HCT116 (cell line): ENCODE measurements at regions not wholly inside any gene's neighbourhood (a gene's known extent, or its start where the extent isn't known, plus 50 kb on each side); places are given as distances from the start of the nearest gene placed in this dataset.

Source experiments
- ATAC-seq: fragments of 200-7000 bp; cut with Tn5 transposase; 2 replicates; pipeline ENCODE4 v1.9.1; 2020; ENCODE audit warnings: mild to moderate bottlenecking, moderate library complexity
- BruUV-seq: library from RNA; stranded (reverse); fragments of 400-500 nt; replicated peaks from 2 replicates; lab custom pipeline; 2021; lab: Mats Ljungman, UMichigan
- CTCF ChIA-PET: fragments of 300-600 bp; sonication (Branson Sonifier 250); formaldehyde crosslinking; loops from one replicate; lab custom pipeline; 2021; ENCODE audit warnings: antibody characterized with exemption; lab: Charles Lee
- POLR2A ChIA-PET: fragments of 300-600, 350-600 bp; sonication (Branson Sonifier 250); formaldehyde crosslinking; loops from one replicate; lab custom pipeline; 2021; ENCODE audit warnings: antibody characterized with exemption; lab: Charles Lee
- RAD21 ChIA-PET, 2 experiments: fragments of 300-600 bp; sonication (Branson Sonifier 250); formaldehyde crosslinking; loops; one replicate each; lab custom pipeline; 2023; ENCODE audit warnings: low total read pairs in 2 of 2; ENCODE audit not compliant: uncharacterized antibody in 2 of 2, unreplicated experiment in 2 of 2, low non-redundant PET in 1 of 2; lab: Charles Lee
- DNase-seq: peaks from one replicate; pipeline ENCODE4 v3.0.0-alpha.2; 2010; ENCODE audit warnings: low read depth, low spot score
- H2AFZ ChIP-seq: fragments of 200-600 bp; shearing (Covaris generic), sonication (generic); 2 replicates; pipeline ENCODE4 v1.6.1; 2017; ENCODE audit warnings: low read depth, mixed run types, mixed read lengths, antibody characterized with exemption, low read length; ENCODE audit not compliant: poor library complexity, severe bottlenecking
- H3K27ac ChIP-seq: 2 replicates; pipeline ENCODE4 v1.5.1; 2012; ENCODE audit warnings: low read depth, low read length
- H3K27me3 ChIP-seq: fragments of 200-600 bp; sonication (generic); 2 replicates; pipeline ENCODE4 v1.6.1; 2016; ENCODE audit warnings: mixed run types, low read length, mixed read lengths; ENCODE audit not compliant: insufficient read depth
- H3K36me3 ChIP-seq, 2 experiments: fragments of 200-500 bp in 1 of 2; fragments of 200-600 bp in 1 of 2; sonication (Bioruptor generic) in 1 of 2; sonication (generic) in 1 of 2; 2 replicates each; pipeline versions ENCODE4 v1.5.1 to v1.6.1; 2014 to 2016; ENCODE audit warnings: low read length in 2 of 2, inconsistent platforms in 1 of 2, mixed read lengths in 1 of 2, mixed run types in 1 of 2; ENCODE audit not compliant: insufficient read depth in 2 of 2, control insufficient read depth in 1 of 2
- H3K4me1 ChIP-seq, 2 experiments: fragments of 200-600 bp in 1 of 2; sonication (generic) in 1 of 2; 2 replicates each; pipeline versions ENCODE4 v1.5.1 to v1.6.1; 2012 to 2017; ENCODE audit warnings: low read length in 2 of 2, inconsistent platforms in 1 of 2, mild to moderate bottlenecking in 1 of 2, mixed read lengths in 1 of 2, mixed run types in 1 of 2, moderate library complexity in 1 of 2; ENCODE audit not compliant: insufficient read depth in 2 of 2, control insufficient read depth in 1 of 2
- H3K4me2 ChIP-seq: fragments of 200-600 bp; sonication (generic); 2 replicates; pipeline ENCODE4 v1.6.1; 2017; ENCODE audit warnings: mixed run types, low read length, mixed read lengths
- H3K4me3 ChIP-seq, 2 experiments: fragments of 200-600 bp in 1 of 2; sonication (generic) in 1 of 2; replicated peaks in 1 of 2; 2 replicates each; pipeline ENCODE4 v1.5.1; 2011 to 2016; ENCODE audit warnings: low read length in 2 of 2, control low read depth in 1 of 2, low read depth in 1 of 2, mild to moderate bottlenecking in 1 of 2, mixed read lengths in 1 of 2, mixed run types in 1 of 2
- H3K79me2 ChIP-seq: fragments of 200-600 bp; sonication (generic); 2 replicates; pipeline ENCODE4 v1.6.1; 2017; ENCODE audit warnings: mild to moderate bottlenecking, mixed run types, low read length, moderate library complexity, mixed read lengths; ENCODE audit not compliant: insufficient read depth
- H3K9ac ChIP-seq: fragments of 200-600 bp; sonication (generic); 2 replicates; pipeline ENCODE4 v1.6.1; 2016; ENCODE audit warnings: low read length, mixed read lengths
- H3K9me2 ChIP-seq: fragments of 200-600 bp; sonication (generic), shearing (Covaris generic); 2 replicates; pipeline ENCODE4 v1.6.1; 2017; ENCODE audit warnings: mixed run types, mild to moderate bottlenecking, moderate library complexity; ENCODE audit not compliant: insufficient read depth
- H3K9me3 ChIP-seq, 2 experiments: fragments of 200-500 bp in 1 of 2; fragments of 200-600 bp in 1 of 2; sonication (Bioruptor generic) in 1 of 2; sonication (generic) in 1 of 2; 2 replicates each; pipeline ENCODE4 v1.6.1; 2014 to 2017; ENCODE audit warnings: low read length in 2 of 2, mixed read lengths in 2 of 2, inconsistent platforms in 1 of 2, low read depth in 1 of 2, mild to moderate bottlenecking in 1 of 2, mixed run types in 1 of 2, moderate library complexity in 1 of 2; ENCODE audit not compliant: control insufficient read depth in 1 of 2, insufficient read depth in 1 of 2
- H4K20me1 ChIP-seq: fragments of 200-600 bp; sonication (generic), shearing (Covaris generic); 2 replicates; pipeline ENCODE4 v1.6.1; 2017; ENCODE audit warnings: mixed run types, mild to moderate bottlenecking, moderate library complexity; ENCODE audit not compliant: insufficient read depth
- CBX3 ChIP-seq: IDR thresholded peaks from 2 replicates; pipeline ENCODE4 v1.6.1; 2012; ENCODE audit warnings: low read depth
- ELF1 ChIP-seq: IDR thresholded peaks from 2 replicates; pipeline ENCODE4 v1.6.1; 2012; ENCODE audit warnings: low read depth, borderline replicate concordance
- EZH2 ChIP-seq: fragments of 200-600 bp; sonication (generic); IDR thresholded peaks from 2 replicates; pipeline ENCODE4 v1.6.1; 2017; ENCODE audit warnings: antibody characterized with exemption, mixed run types
- JUND ChIP-seq: IDR thresholded peaks from 2 replicates; pipeline ENCODE4 v1.6.1; 2012
- SRF ChIP-seq: IDR thresholded peaks from 2 replicates; pipeline ENCODE4 v1.6.1; 2012; ENCODE audit warnings: low read depth
- TCF7L2 ChIP-seq: IDR thresholded peaks from 2 replicates; pipeline ENCODE4 v1.7.0; 2011; ENCODE audit warnings: borderline replicate concordance, inconsistent platforms; ENCODE audit not compliant: insufficient read depth, insufficient read length; ENCODE audit errors: extremely low read depth
- YY1 ChIP-seq: IDR thresholded peaks from 2 replicates; pipeline ENCODE4 v1.6.1; 2011; ENCODE audit warnings: low read length, low read depth, moderate library complexity, mild to moderate bottlenecking; ENCODE audit not compliant: insufficient replicate concordance; ENCODE audit errors: extremely low read depth
- ZNF274 ChIP-seq: fragments of 200-500 bp; sonication (Bioruptor generic); IDR thresholded peaks from 2 replicates; pipeline ENCODE4 v1.6.1; 2014; ENCODE audit warnings: mild to moderate bottlenecking, low read depth, low read length, inconsistent platforms
- intact Hi-C: fragments of 100-400 bp; cut with micrococcal nuclease; formaldehyde crosslinking; loops from 2 replicates; pipeline ENCODE4 v1.10.0; 2022
- TF ChIP-seq, protein P1 (sequence below): IDR thresholded peaks from 2 replicates; pipeline ENCODE4 v1.6.1; 2012; ENCODE audit warnings: low read depth
- TF ChIP-seq, protein P2 (sequence below), 3 experiments: fragments of 200-600 bp in 1 of 3; sonication (generic) in 1 of 3; IDR thresholded peaks in 2 of 3; conservative IDR thresholded peaks in 1 of 3; 2 replicates each; pipeline ENCODE4 v1.5.1; 2012 to 2017; ENCODE audit warnings: low read depth in 2 of 3, low read length in 2 of 3, antibody characterized with exemption in 1 of 3, borderline replicate concordance in 1 of 3, control low read depth in 1 of 3, mild to moderate bottlenecking in 1 of 3, mixed read lengths in 1 of 3, mixed run types in 1 of 3, moderate library complexity in 1 of 3; ENCODE audit not compliant: insufficient read depth in 1 of 3
- TF ChIP-seq, protein P3 (sequence below): IDR thresholded peaks from 2 replicates; pipeline ENCODE4 v1.6.1; 2012
- TF ChIP-seq, protein P4 (sequence below): IDR thresholded peaks from 2 replicates; pipeline ENCODE4 v1.6.1; 2012

DNA sequence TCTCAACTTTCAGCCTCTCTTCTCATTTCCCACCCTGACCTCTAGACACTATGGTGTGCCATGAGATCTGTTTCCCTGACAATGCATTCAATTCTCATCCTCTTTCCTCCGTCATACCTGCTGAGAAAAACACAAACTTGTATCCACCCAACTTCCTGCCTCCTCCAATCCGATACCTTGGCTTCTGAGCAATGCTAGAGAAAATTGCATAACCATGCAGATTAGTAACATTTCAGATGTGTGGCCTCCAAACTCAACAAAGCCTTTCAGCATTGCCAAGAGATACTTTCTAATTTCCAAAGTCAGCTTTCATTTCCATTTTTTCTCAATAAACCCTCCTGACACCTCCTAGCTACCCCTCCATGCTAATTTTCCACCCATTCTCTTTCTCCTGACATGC, 88.5 kb downstream of the MINAR1 start:
- Histone ChIP-seq H4K20me1 (no peaks in the 10 kb centered on the region), H3K27ac (no peak overlapping the region), H2AFZ (no peak overlapping the region), H3K4me1 (no peaks in the 10 kb centered on the region), H3K9me2 (no peaks in the 10 kb centered on the region), H3K9me3 (no peaks in the 10 kb centered on the region), H3K27me3 (peaks cover 7% of the 10 kb centered on the region; the same call in 1 of the 2 replicates), H3K4me3 (no peak overlapping the region)
- intact Hi-C loops: no loop called here
- CTCF ChIA-PET: no interaction called here
- DNase-seq (no peak), ATAC-seq (no peak)
- no TSS peak for BruUV-seq
- POLR2A ChIA-PET: no interaction called here
- TF ChIP-seq CBX3: no peak
- TF ChIP-seq SRF: no peak
- TF ChIP-seq ELF1: no peak
- TF ChIP-seq, all 23 proteins: peak for 0
- Histone ChIP-seq H3K9ac (no peak overlapping the region), H3K4me2 (no peak overlapping the region), H3K79me2 (no peaks in the 10 kb centered on the region), H3K36me3 (no peaks in the 10 kb centered on the region)
- RAD21 ChIA-PET: no interaction called here

DNA sequence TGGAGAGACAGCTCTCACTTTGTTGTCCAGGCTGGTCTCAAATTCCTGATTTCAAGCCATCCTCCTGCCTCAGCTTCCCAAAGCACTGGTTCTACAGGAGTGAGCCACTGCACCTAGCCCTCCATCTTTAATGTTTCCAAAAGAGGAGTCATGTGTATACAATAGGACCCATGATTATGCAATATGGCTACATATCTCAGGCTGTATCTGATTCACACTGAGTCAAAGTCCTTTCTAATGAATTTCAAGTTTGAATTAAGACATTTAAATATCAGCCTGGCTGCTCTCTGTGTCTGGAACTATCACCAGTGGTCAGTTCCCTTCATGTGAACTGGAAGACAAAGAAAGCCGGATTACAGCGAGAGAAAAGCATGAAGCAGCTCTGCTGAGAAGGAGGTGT, 90.5 kb downstream of the MINAR1 start:
- ChIA-PET POLR2A (no interaction called here), CTCF (no interaction called here), RAD21 (no interaction called here)
- no peaks in the 10 kb centered on the region for H3K4me1 ChIP-seq
- H3K27me3 ChIP-seq: peaks cover 10% of the 10 kb centered on the region; the same call in 1 of the 2 replicates
- no peak for DNase-seq
- no peaks in the 10 kb centered on the region for H3K36me3 ChIP-seq
- no peak for ATAC-seq
- H3K9me3 ChIP-seq: no peaks in the 10 kb centered on the region
- no peak overlapping the region for H3K4me2 ChIP-seq
- no peaks in the 10 kb centered on the region for H3K79me2 ChIP-seq
- H3K27ac ChIP-seq: no peak overlapping the region
- H4K20me1 ChIP-seq: no peaks in the 10 kb centered on the region
- intact Hi-C loops: no loop called here
- H3K4me3 ChIP-seq: no peak overlapping the region
- no peaks in the 10 kb centered on the region for H3K9me2 ChIP-seq
- no TSS peak for BruUV-seq
- no peak overlapping the region for H3K9ac ChIP-seq
- H2AFZ ChIP-seq: no peak overlapping the region
- TF ChIP-seq, protein P1, sequence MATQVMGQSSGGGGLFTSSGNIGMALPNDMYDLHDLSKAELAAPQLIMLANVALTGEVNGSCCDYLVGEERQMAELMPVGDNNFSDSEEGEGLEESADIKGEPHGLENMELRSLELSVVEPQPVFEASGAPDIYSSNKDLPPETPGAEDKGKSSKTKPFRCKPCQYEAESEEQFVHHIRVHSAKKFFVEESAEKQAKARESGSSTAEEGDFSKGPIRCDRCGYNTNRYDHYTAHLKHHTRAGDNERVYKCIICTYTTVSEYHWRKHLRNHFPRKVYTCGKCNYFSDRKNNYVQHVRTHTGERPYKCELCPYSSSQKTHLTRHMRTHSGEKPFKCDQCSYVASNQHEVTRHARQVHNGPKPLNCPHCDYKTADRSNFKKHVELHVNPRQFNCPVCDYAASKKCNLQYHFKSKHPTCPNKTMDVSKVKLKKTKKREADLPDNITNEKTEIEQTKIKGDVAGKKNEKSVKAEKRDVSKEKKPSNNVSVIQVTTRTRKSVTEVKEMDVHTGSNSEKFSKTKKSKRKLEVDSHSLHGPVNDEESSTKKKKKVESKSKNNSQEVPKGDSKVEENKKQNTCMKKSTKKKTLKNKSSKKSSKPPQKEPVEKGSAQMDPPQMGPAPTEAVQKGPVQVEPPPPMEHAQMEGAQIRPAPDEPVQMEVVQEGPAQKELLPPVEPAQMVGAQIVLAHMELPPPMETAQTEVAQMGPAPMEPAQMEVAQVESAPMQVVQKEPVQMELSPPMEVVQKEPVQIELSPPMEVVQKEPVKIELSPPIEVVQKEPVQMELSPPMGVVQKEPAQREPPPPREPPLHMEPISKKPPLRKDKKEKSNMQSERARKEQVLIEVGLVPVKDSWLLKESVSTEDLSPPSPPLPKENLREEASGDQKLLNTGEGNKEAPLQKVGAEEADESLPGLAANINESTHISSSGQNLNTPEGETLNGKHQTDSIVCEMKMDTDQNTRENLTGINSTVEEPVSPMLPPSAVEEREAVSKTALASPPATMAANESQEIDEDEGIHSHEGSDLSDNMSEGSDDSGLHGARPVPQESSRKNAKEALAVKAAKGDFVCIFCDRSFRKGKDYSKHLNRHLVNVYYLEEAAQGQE: no peak
- TF ChIP-seq YY1 (no peak), ZNF274 (no peak), ELF1 (no peak), JUND (no peak), EZH2 (no peak), CBX3 (no peak), TCF7L2 (no peak)
- TF ChIP-seq, protein P2, sequence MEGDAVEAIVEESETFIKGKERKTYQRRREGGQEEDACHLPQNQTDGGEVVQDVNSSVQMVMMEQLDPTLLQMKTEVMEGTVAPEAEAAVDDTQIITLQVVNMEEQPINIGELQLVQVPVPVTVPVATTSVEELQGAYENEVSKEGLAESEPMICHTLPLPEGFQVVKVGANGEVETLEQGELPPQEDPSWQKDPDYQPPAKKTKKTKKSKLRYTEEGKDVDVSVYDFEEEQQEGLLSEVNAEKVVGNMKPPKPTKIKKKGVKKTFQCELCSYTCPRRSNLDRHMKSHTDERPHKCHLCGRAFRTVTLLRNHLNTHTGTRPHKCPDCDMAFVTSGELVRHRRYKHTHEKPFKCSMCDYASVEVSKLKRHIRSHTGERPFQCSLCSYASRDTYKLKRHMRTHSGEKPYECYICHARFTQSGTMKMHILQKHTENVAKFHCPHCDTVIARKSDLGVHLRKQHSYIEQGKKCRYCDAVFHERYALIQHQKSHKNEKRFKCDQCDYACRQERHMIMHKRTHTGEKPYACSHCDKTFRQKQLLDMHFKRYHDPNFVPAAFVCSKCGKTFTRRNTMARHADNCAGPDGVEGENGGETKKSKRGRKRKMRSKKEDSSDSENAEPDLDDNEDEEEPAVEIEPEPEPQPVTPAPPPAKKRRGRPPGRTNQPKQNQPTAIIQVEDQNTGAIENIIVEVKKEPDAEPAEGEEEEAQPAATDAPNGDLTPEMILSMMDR (IDR thresholded peaks at IDR 0.05 in 2 of 3, conservative IDR thresholded peaks at IDR 0.05 in 1 of 3; ENCODE audit: borderline replicate concordance in 1 of 3, insufficient read depth in 1 of 3, low read depth in 2 of 3, low read length in 2 of 3): no peak
- TF ChIP-seq, protein P3, sequence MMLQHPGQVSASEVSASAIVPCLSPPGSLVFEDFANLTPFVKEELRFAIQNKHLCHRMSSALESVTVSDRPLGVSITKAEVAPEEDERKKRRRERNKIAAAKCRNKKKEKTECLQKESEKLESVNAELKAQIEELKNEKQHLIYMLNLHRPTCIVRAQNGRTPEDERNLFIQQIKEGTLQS: no peak
- TF ChIP-seq, protein P4, sequence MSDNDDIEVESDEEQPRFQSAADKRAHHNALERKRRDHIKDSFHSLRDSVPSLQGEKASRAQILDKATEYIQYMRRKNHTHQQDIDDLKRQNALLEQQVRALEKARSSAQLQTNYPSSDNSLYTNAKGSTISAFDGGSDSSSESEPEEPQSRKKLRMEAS: no peak
